ENCODE measurements at regions not wholly inside any gene's neighbourhood (a gene's known extent, or its start where the extent isn't known, plus 50 kb on each side); places are given as distances from the start of the nearest gene placed in this dataset.

- Histone ChIP-seq H3K36me3 (ENCODE audit: insufficient read depth in 1 of 2, low read depth in 1 of 2) (no peaks in the 10 kb centered on the region), H3K27ac (no peak overlapping the region), H3K4me3 (no peak overlapping the region), H3K4me1 (no peaks in the 10 kb centered on the region), H3K27me3 (ENCODE audit: insufficient read depth in 3 of 3, low read length in 2 of 3) (no peaks in the 10 kb centered on the region), H3K9me3 (peaks cover 3% of the 10 kb centered on the region)
- intact Hi-C loops (cut with DNase I), result no loop called here
- DNase-seq, result no peak
- no peak for TF ChIP-seq CTCF (IDR thresholded peaks at IDR 0.05)
- ATAC-seq, result no peak
Observed at GRCh38 chr2:57093020-57093419, 909.2 kb downstream of the CCDC85A start.

- intact Hi-C loops (cut with DNase I), result no loop called here
- H3K27ac ChIP-seq, result no peak overlapping the region
- no peaks in the 10 kb centered on the region for H3K4me1 ChIP-seq
- no peaks in the 10 kb centered on the region for H3K36me3 ChIP-seq (ENCODE audit: insufficient read depth in 1 of 2, low read depth in 1 of 2)
- TF ChIP-seq CTCF (IDR thresholded peaks at IDR 0.05), result no peak
- no peak overlapping the region for H3K4me3 ChIP-seq
- no peaks in the 10 kb centered on the region for H3K27me3 ChIP-seq (ENCODE audit: insufficient read depth in 3 of 3, low read length in 2 of 3)
- H3K9me3 ChIP-seq, result peaks cover 3% of the 10 kb centered on the region
- 90 to 100% (median 92%) methylated on average over 1 of the region's 1 CpG for WGBS, 3 donors
- no peak for ATAC-seq
- DNase-seq, result no peak
Observed at GRCh38 chr2:57097855-57098254, 914.1 kb downstream of the CCDC85A start.

GRCh38 chr2:57100436-57100835 lies 916.6 kb downstream of the CCDC85A start:
- Histone ChIP-seq H3K27ac (no peak overlapping the region), H3K27me3 (ENCODE audit: insufficient read depth in 3 of 3, low read length in 2 of 3) (no peaks in the 10 kb centered on the region), H3K4me3 (no peak overlapping the region), H3K36me3 (ENCODE audit: insufficient read depth in 1 of 2, low read depth in 1 of 2) (no peaks in the 10 kb centered on the region), H3K9me3 (no peaks in the 10 kb centered on the region), H3K4me1 (no peaks in the 10 kb centered on the region)
- intact Hi-C loops (cut with DNase I), result no loop called here
- no peak for DNase-seq
- ATAC-seq, result no peak
- TF ChIP-seq CTCF (IDR thresholded peaks at IDR 0.05), result no peak

GRCh38 chr2:57105694-57106093 lies 921.9 kb downstream of the CCDC85A start:
- H3K9me3 ChIP-seq, result no peaks in the 10 kb centered on the region
- no peaks in the 10 kb centered on the region for H3K4me1 ChIP-seq
- ATAC-seq, result no peak
- H3K27me3 ChIP-seq (ENCODE audit: insufficient read depth in 3 of 3, low read length in 2 of 3), result no peaks in the 10 kb centered on the region
- no peaks in the 10 kb centered on the region for H3K36me3 ChIP-seq (ENCODE audit: insufficient read depth in 1 of 2, low read depth in 1 of 2)
- H3K27ac ChIP-seq, result no peak overlapping the region
- WGBS, 3 donors, result 63 to 71% (median 70%) methylated on average over 4 of the region's 4 CpGs
- TF ChIP-seq CTCF (IDR thresholded peaks at IDR 0.05), result no peak
- H3K4me3 ChIP-seq, result no peak overlapping the region
- DNase-seq, result no peak
- intact Hi-C loops (cut with DNase I), result no loop called here

- intact Hi-C loops (cut with DNase I), result no loop called here
- WGBS, 3 donors, result 46 to 52% (median 50%) methylated on average over 2 of the region's 2 CpGs
- H3K27me3 ChIP-seq (ENCODE audit: insufficient read depth in 3 of 3, low read length in 2 of 3), result no peaks in the 10 kb centered on the region
- no peak for TF ChIP-seq CTCF (IDR thresholded peaks at IDR 0.05)
- no peaks in the 10 kb centered on the region for H3K9me3 ChIP-seq
- ATAC-seq (no peak), DNase-seq (no peak)
- no peak overlapping the region for H3K27ac ChIP-seq
- no peak overlapping the region for H3K4me3 ChIP-seq
- H3K36me3 ChIP-seq (ENCODE audit: insufficient read depth in 1 of 2, low read depth in 1 of 2), result no peaks in the 10 kb centered on the region
- H3K4me1 ChIP-seq, result no peaks in the 10 kb centered on the region
Observed at GRCh38 chr2:57107353-57107752, 923.6 kb downstream of the CCDC85A start.
